ENCODE measurements at regions not wholly inside any gene's neighbourhood (a gene's known extent, or its start where the extent isn't known, plus 50 kb on each side); places are given as distances from the start of the nearest gene placed in this dataset.

DNA sequence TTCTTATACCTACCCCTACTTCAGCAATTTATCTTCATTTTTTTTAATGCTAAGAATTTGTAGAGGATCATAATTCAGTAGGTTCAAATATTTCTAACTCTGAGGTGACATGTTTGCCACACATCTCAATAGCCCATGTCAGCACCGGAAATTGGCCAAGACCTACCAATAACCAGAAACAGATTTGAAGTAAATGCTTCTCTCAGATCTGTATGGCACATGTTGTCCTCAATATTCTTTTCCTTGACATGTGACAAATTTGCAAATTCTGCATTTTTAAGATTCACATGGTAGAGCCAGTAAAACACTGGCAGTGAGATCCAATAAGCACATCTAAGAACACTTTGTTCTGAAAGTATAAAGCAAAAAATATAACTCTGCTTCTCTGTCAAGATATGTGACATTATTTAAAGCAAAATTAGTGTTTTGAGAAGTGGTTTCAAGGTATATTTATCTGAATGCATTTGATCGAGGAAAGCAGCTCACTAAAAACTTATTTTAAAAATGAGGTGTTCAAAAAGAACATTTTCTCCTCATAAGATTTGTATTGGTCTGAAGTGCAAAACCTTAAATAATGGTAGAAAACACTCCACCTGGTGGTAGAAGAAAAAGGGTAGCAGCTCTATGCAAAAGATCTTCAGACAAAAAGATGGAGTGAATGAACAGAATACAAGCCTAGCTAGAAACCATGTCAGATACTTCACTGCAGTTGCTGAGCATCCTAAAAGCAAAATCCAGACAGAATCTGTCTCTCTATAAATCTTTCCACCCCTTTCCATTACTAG is 513.8 kb upstream of the FAM241A start:
- DNase-seq, result no peak

DNA sequence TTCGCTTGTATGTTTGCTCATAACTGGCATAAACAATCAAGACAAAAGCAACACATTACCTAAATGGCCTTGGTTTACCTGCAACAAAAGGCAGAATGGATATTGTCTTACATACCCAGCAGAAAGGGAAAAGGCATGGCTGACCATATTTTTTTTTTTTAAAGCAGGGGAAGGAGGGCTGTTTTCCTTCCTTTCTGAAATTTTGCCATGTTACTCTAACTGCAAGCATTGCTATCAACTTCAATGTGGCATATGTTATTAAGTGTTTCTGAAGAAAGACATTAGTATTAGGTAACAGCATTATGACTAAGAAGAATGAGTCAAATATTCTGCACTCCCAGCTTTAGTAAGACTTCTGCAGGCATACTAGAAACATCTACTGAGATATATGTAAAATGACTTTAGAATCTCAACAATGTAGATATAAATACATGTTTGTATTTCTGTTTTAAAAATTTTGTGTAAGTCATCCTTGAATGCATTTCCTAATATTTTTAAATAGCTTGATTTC is 512.6 kb upstream of the FAM241A start:
- DNase-seq, result no peak

GRCh38 chr4:111633663-111634266 is 511.5 kb upstream of the FAM241A start:
- no peak for DNase-seq

DNA sequence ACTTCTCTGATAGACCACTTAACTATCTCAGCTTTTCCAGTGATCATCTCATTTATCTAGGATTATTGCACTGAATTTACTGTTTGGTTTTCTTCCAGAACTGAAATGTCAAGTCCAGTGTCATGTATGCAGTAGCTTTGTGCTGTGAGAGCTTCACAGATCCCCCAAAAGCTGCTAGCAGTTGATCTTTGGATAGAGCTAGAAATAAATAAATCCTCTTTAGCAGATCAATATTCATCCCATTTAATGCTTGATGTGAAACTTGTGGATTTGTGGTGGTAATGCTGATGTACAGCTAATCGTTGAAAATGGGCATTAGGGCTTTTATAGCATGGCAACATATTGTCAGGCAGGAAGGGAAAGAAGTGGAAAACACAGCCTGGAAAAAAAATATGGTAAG is 509.6 kb upstream of the FAM241A start:
- no peak for DNase-seq

GRCh38 chr4:111636961-111637585 is 508.2 kb upstream of the FAM241A start:
- no peak for DNase-seq

DNA sequence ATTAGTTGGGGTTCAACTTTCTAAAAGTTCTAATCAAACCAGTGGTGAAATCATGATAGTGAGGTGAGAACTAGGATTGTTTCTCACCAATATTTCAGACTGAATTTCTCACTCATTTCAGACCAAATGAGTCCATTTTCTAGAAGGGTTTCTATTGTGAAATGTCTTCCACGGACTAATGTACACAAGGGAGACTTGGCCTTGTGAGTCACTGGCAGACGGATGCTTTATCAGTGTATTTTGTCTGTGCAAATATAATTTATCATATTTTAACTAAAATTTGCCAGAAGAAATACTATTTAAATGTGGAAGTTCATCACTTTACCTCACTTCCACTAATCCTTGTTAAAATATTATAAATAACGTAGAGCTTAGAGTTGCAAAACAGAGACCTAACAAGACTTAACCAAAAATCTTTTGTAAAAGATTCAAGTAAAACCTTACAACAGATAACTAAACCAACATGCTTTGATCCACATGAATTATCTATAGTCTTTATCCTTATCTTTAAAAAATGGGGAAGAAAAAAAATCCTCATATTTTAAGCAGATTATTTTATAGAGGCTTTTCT is 506.0 kb upstream of the FAM241A start:
- DNase-seq, result no peak

- no peak for DNase-seq
Observed at GRCh38 chr4:111639876-111640275, 505.4 kb upstream of the FAM241A start.

DNA sequence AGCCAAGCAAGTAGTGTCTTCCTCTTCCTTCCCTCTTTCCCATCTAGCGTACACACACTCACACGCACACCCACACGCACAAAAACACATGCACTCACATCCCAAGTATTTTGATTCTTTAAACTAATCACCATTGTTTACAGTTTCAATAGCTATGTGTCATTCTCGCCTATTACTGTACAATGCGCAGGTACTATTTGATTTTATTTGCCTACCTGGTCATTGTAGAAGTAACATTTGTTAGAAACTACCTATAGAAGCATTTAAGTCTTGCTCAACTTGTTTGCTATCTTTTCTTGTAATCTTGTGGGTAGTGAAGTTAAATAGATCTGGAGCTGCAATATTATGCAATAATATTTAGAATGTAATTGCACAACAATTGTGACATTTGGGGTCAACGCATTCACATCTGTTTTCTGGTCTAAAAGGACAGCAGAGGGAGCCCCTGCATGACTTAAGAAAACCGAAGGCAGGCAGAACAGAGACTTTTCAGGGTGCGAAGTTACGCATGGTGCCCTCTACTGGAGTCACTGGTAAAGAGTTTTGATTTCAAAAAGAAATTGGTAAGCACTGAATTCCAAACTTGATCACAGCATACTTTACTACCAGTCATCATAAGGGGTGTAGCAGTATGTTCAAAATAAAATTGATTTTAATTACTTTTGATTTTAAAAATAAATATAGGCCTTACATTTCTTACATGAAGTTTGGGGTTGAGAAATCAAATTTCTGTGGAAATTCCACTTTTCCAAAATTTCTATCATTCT is 503.3 kb upstream of the FAM241A start:
- peak; percentile 36 for DNase-seq

DNA sequence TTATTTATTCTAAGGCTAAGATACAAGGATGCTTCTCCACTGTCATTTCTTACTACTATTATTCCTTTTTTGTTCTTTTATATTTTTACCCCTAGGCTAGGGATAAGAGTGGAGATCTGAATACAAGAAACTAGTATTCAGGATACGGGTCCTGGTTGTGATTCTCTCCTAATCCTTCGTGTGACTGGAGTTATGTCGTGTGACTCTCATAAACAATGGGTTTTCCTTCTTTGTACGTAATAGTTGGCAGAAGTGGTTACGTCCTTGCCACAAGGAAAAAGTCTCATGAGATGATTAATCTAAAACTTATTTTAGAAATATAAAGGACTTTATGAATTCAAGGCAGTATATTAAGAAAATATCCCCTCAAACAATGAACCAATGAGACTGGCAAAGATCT is 497.2 kb upstream of the FAM241A start:
- DNase-seq, result no peak

- DNase-seq, result no peak
Observed at GRCh38 chr4:111649308-111649707, 495.9 kb upstream of the FAM241A start.

GRCh38 chr4:111650146-111650545 is 495.1 kb upstream of the FAM241A start:
- DNase-seq, result no peak

GRCh38 chr4:111650674-111651086 is 494.6 kb upstream of the FAM241A start:
- DNase-seq, result no peak

DNA sequence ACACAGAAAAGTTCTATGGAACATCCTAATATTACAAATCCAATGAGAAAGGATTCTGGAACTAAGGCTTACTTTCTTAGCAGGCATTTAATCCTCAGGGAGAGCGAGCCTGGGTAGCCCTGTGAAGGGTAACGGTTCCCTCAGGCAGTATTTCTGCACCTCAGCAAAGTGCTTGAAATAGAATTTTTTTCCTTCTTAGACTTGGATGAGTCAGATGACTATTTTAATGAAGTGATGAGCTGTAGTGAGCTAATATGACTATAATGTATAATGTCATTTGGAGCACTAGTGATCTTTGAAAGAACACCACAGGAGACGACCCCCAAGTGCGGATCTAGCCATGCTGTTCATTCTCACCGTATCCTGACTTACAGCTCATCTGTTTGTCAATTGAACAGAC is 493.0 kb upstream of the FAM241A start:
- DNase-seq, result no peak

- DNase-seq, result no peak
Observed at GRCh38 chr4:111652986-111653385, 492.3 kb upstream of the FAM241A start.

- DNase-seq, result no peak
Observed at GRCh38 chr4:111662496-111662895, 482.8 kb upstream of the FAM241A start.

GRCh38 chr4:111664308-111664945 is 480.8 kb upstream of the FAM241A start:
- DNase-seq, result no peak

DNA sequence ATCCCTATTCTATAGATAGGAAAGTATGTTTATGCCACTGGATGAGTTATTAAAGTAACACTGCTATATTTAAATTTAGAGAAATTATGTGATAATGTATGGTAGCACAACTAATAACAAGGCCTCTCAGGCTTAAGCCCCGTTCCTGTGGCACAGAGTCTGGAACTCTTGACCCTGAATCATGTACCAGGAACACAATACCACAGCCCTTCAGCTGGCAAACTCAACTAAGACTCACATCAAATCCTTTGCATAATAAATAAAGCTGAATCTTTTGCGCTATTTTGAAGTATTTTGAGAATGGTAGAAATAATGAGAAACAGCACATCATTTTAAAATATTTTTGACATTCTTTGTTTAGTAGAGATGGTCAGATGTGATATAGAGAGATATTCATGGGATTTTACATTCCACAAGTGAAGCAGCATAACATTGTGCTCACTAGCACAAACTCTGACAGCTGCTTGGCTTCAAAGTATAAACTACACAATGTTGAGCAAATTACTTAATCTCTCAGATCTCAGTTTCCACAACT is 478.4 kb upstream of the FAM241A start:
- DNase-seq, result no peak

DNA sequence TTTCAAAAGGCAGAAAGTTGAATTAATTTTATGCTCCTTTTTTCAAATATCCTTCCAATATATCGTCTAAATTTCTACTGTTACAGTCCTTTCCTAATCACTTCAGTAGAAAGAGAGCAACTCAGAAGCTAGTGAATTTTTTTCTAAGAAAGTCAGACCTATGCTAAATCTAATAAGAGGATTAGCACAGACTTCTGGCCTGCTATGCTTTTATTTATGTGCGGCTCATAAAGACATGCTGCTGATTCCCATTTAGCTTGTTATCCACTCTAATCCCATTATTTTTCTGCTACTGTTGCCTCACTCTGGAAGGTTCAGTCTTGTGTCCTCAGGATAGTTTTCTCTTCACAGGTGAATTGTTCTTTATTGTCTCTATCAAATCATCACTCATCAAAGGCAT is 473.5 kb upstream of the FAM241A start:
- DNase-seq, result no peak

GRCh38 chr4:111675746-111676145 is 469.5 kb upstream of the FAM241A start:
- no peak for DNase-seq

DNA sequence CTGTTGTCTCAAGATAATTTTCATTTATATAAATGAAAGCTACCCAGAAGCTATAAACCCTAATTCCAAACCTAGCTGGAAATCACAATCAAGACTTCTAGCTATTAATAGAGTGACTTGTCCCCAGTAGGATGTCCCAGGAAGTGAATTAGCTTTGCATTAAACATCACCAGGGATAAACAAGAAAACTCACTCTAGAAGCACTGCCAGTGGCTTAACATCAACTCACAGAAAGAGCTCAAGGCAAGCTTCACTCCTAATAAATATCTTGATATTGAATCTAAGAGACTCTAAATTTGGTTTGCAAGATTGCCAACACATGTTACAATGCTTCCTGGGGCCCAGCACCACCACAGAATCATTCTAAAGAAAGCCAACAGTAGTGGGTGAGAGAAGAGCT is 468.7 kb upstream of the FAM241A start:
- no peak for DNase-seq

- DNase-seq, result no peak
Observed at GRCh38 chr4:111678479-111678878, 466.8 kb upstream of the FAM241A start.

DNA sequence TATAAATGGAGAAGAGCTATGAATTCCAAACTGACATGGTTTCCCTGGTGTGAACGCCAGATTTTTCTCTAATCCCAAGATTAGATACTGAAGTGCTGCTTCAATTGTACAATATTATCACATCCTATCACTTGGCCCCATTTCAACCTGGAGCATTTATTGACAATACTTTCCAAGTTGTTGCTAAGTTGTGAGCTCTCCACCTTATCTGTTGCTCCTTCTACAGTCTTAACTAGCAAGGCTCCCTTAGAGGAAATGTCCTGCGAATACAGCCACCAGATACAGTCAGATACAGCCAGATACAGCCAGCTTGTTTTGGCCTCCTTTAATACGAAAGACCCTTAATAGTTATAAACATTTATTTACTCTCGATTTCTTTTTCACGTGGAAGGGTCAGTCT is 466.3 kb upstream of the FAM241A start:
- no peak for DNase-seq
